ENCODE measurements at regions not wholly inside any gene's neighbourhood (a gene's known extent, or its start where the extent isn't known, plus 50 kb on each side); places are given as distances from the start of the nearest gene placed in this dataset.

DNA sequence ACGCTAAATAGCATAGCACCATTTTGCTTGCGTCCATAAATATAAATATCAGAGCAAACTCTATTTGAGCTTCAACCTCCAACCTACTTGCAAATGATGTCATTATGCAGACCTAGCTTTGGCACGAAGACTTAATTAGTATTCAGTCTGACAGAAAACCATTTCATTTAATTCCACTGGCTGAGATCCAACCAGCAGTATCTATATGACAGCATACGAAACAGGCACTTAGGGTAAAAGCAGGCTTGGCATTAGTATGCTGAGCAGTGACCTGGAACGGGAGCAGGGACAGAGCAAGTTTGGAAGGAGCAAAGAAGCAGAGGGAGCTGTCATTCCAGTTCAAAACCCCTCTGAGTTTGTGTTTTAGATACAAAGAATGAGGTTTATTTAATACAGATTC lies 312.5 kb upstream of the CHRM2 start:
- H3K27me3 ChIP-seq = no peaks in the 10 kb centered on the region
- no peak for DNase-seq
- ATAC-seq = no peak
- no peaks in the 10 kb centered on the region for H3K4me1 ChIP-seq
- H3K27ac ChIP-seq = no peak overlapping the region
- intact Hi-C loops (cut with DNase I) = no loop called here
- H3K4me3 ChIP-seq = no peak overlapping the region
- peaks cover 0 to 2% of the 10 kb centered on the region in 2 donors for H3K9me3 ChIP-seq
- no peaks in the 10 kb centered on the region for H3K36me3 ChIP-seq
- TF ChIP-seq, protein P1, sequence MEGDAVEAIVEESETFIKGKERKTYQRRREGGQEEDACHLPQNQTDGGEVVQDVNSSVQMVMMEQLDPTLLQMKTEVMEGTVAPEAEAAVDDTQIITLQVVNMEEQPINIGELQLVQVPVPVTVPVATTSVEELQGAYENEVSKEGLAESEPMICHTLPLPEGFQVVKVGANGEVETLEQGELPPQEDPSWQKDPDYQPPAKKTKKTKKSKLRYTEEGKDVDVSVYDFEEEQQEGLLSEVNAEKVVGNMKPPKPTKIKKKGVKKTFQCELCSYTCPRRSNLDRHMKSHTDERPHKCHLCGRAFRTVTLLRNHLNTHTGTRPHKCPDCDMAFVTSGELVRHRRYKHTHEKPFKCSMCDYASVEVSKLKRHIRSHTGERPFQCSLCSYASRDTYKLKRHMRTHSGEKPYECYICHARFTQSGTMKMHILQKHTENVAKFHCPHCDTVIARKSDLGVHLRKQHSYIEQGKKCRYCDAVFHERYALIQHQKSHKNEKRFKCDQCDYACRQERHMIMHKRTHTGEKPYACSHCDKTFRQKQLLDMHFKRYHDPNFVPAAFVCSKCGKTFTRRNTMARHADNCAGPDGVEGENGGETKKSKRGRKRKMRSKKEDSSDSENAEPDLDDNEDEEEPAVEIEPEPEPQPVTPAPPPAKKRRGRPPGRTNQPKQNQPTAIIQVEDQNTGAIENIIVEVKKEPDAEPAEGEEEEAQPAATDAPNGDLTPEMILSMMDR (IDR thresholded peaks at IDR 0.05) = no peak

GRCh38 chr7:136551618-136552017 lies 316.8 kb upstream of the CHRM2 start:
- H3K4me3 ChIP-seq = no peak overlapping the region
- no peak overlapping the region for H3K27ac ChIP-seq
- intact Hi-C loops (cut with DNase I) = no loop called here
- no peaks in the 10 kb centered on the region for H3K36me3 ChIP-seq
- DNase-seq (no peak), ATAC-seq (no peak)
- TF ChIP-seq, protein P1 (IDR thresholded peaks at IDR 0.05) = no peak
- no peaks in the 10 kb centered on the region for H3K4me1 ChIP-seq
- no peaks in the 10 kb centered on the region for H3K27me3 ChIP-seq
- no peaks in the 10 kb centered on the region for H3K9me3 ChIP-seq

DNA sequence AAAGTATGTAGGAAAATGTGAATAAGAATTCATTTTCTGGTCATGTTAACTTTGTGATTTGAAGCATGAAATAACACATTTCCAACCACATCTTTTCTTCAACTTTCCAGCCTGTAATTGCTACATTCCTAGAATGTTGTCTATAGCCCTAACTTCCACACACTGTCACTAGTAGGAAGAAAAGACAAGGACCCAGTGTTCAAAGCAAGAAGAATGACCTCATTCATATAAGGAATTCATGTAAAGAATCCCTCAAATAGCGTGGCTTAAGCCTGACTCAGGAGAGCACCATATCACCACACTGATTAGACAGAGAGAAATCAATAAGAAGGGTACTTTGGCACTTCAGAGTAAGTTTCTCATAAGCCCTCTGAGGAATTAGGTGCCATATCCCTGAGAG lies 318.7 kb upstream of the CHRM2 start:
- no peaks in the 10 kb centered on the region for H3K4me1 ChIP-seq
- no peaks in the 10 kb centered on the region for H3K9me3 ChIP-seq
- H3K27ac ChIP-seq = no peak overlapping the region
- H3K36me3 ChIP-seq = no peaks in the 10 kb centered on the region
- H3K27me3 ChIP-seq = no peaks in the 10 kb centered on the region
- TF ChIP-seq, protein P1 (IDR thresholded peaks at IDR 0.05) = no peak
- H3K4me3 ChIP-seq = no peak overlapping the region
- intact Hi-C loops (cut with DNase I) = no loop called here
- ATAC-seq (no peak), DNase-seq (no peak)

DNA sequence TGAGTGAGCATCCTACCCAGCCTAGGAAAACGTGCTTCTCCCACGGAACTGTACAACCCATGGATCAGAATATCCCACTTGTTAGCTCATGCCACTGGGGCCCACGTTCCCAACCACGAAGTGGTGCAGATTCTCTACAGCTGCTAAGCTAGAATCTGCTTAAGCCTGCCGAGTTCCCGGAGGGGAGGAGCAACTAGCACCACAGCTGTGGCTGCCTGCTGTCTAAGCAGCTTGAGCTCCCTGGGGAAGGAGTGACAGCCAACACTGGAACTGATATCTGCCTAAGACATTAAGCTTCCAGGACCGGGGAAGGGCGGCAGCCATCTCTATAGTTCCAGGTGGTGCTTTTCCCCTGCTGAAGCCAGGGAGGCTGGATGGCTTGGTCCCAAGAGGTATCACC lies 334.7 kb upstream of the CHRM2 start:
- H3K27ac ChIP-seq = no peak overlapping the region
- no peaks in the 10 kb centered on the region for H3K4me1 ChIP-seq
- intact Hi-C loops (cut with DNase I) = no loop called here
- H3K4me3 ChIP-seq = no peak overlapping the region
- no peaks in the 10 kb centered on the region for H3K27me3 ChIP-seq
- peak in 1 of 4 donors; percentile 31 for DNase-seq
- TF ChIP-seq, protein P1 (IDR thresholded peaks at IDR 0.05) = no peak
- no peaks in the 10 kb centered on the region for H3K9me3 ChIP-seq
- H3K36me3 ChIP-seq = no peaks in the 10 kb centered on the region
- ATAC-seq = no peak

DNA sequence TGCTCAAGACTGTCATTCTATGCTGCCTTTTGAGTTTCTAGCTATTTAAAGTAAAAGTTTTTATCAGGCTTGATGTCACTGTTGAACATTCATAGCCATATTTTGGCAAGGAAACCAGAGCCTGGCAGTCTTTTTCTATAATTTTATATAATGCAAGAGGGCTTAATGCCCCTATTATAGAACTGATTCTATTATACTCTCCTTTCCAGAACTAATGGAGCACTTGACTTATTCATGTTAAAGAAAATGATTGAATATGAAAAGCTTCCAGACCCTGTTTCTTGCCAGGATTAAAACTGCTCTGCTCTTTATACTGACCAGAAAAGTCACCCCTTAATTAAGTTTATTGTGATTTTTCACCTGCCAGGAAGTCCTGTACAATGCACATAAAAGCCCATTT lies 337.6 kb upstream of the CHRM2 start:
- Histone ChIP-seq H3K27me3 (no peaks in the 10 kb centered on the region), H3K4me1 (no peaks in the 10 kb centered on the region), H3K4me3 (no peak overlapping the region), H3K9me3 (peaks cover 0 to 18% of the 10 kb centered on the region in 2 donors), H3K36me3 (no peaks in the 10 kb centered on the region), H3K27ac (no peak overlapping the region)
- DNase-seq = no peak
- TF ChIP-seq, protein P1 (IDR thresholded peaks at IDR 0.05) = no peak
- ATAC-seq = no peak
- intact Hi-C loops (cut with DNase I) = no loop called here

Data from left lung (tissue), 4 donors.